ENCODE measurements at regions not wholly inside any gene's neighbourhood (a gene's known extent, or its start where the extent isn't known, plus 50 kb on each side); places are given as distances from the start of the nearest gene placed in this dataset.

DNA sequence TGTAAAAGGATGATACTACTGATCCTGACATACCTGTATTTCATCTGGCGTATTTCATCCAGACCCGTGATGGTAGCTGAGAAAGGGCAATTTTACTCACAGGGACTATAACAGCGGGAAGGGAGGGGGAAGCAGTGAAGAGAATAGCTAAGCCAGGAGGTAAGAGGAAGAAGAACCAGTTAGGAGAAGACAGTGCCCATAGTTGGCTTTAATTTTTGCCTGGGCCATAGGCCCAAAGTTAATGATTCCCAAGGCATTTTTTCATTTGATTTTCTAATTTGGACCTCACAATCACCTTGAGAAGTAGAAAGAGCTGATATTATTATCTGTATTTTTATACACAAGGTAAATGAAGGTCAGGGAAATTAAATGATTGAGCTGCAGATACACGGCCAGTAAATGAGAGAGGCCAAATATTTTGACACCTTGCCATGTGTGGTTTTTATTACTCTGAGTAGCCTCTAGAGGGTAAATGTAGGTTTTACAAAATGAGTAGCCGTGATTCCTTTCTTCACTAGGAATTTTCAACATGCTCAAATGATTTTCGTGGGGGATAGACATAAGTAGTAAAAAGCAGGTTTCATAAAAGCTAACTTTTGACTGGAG lies 382.2 kb downstream of the FUT8 start:
- no peak for DNase-seq (ENCODE audit: low read depth, low spot score)

DNA sequence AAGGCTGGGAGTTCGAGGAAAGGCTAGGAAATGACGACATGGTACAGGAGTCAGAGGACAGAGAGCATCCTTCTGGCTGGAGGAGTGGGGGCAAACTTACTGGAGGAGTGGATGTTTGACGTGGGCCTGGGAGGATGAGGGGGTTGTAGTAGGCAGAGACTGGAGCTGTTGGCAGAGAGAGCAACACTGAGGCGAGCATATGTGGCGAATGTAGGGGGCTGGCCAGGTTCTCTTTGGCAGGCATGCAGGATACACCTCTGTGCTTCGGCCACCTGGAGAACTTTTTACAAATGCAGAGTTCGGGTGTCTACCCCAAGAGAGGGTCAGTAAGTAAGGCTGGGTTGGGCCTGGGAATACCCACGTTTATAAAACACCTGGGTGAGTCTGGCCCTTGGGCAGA lies 385.7 kb downstream of the FUT8 start:
- no peak for DNase-seq (ENCODE audit: low read depth, low spot score)
- no peak overlapping the region for H3K27ac ChIP-seq

More for the DNA sequence above, 382.2 kb downstream of the FUT8 start:
- no peak overlapping the region for H3K27ac ChIP-seq

DNA sequence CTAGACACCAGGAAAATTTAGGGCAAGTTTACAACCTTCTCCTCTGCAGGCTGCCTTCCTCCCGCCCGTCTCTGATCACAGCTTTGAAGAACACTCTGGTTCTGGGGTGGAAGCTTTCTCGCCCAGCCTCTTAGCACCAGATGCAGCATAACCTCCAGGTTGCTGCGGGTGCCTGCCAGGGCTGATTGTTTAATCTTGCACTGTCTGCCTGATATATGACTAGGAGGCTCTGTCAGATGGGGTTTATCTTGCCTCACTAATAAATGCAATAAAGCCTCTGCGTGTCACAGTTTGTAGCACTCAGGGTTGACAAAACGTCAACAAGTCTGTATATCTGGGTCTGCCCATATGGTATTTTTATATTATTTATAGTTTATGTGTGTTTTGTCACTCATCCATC lies 388.2 kb downstream of the FUT8 start:
- DNase-seq (ENCODE audit: low read depth, low spot score), result no peak
- no peak overlapping the region for H3K27ac ChIP-seq

DNA sequence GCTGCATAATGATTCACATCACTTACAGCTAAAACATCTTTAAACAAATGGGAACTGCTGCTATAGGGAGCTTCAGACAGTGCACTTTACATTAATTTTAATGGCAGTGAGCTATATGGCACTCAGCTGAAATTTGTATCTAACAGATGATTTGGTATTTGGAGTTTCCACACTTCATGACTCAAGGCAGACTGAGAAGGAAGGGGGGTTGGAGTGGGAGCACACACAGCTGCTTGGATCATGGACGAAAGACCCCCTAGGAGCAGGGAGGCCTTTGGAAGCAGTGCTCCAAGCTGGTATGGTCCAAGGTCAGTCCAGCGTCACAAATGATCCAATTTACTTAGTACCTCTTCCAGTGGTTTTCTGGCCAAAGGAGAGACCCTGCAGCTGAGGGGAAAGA lies 389.7 kb downstream of the FUT8 start:
- no peak for DNase-seq (ENCODE audit: low read depth, low spot score)
- H3K27ac ChIP-seq, result no peak overlapping the region

DNA sequence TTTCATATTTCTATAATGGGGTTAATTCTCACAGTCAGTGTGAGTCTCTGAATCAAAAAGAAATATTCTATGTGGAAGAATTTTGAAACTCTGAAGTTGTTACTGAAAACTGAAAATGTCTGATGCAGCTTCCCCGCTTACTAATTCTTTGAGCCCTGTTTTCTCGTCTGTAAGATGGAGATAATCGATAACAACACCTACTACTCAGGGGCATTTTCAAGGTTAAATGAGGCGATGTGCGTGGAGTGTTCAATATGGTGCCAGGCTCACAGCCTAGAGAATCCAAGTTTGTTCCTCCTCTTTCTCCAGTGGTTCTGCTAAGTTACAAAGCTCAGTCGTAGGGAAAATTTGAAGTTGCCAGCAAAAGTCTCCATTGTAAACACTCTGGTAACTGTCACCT lies 391.4 kb downstream of the FUT8 start:
- no peak overlapping the region for H3K27ac ChIP-seq
- no peak for DNase-seq (ENCODE audit: low read depth, low spot score)

- H3K27ac ChIP-seq, result no peak overlapping the region
- DNase-seq (ENCODE audit: low read depth, low spot score), result no peak
Measured at GRCh38 chr14:65804439-65805112, 392.0 kb downstream of the FUT8 start.

- no peak for DNase-seq (ENCODE audit: low read depth, low spot score)
- H3K27ac ChIP-seq, result no peak overlapping the region
Measured at GRCh38 chr14:65805113-65805473, 392.6 kb downstream of the FUT8 start.

- DNase-seq (ENCODE audit: low read depth, low spot score), result no peak
- no peak overlapping the region for H3K27ac ChIP-seq
Measured at GRCh38 chr14:65808390-65808789, 395.9 kb downstream of the FUT8 start.

DNA sequence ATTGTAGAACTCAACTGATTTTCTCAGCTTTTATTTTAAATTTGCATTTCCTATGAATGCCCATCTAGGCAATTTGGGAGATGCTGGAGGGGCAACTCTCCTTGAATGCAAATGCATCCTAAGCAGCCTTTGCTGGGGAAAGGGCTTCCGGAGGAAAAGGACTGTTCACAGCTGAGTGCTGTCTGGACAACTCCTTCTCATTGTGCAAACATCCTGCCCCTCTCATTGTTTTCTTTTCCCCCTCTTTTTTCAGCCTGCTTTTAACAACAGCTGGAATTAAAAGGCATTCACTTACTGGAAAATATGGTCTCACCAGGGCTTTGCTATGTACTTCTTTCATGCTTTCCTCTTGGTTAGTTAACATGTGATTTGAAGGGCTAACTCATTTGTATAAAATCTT lies 397.8 kb downstream of the FUT8 start:
- no peak overlapping the region for H3K27ac ChIP-seq
- no peak for DNase-seq (ENCODE audit: low read depth, low spot score)

DNA sequence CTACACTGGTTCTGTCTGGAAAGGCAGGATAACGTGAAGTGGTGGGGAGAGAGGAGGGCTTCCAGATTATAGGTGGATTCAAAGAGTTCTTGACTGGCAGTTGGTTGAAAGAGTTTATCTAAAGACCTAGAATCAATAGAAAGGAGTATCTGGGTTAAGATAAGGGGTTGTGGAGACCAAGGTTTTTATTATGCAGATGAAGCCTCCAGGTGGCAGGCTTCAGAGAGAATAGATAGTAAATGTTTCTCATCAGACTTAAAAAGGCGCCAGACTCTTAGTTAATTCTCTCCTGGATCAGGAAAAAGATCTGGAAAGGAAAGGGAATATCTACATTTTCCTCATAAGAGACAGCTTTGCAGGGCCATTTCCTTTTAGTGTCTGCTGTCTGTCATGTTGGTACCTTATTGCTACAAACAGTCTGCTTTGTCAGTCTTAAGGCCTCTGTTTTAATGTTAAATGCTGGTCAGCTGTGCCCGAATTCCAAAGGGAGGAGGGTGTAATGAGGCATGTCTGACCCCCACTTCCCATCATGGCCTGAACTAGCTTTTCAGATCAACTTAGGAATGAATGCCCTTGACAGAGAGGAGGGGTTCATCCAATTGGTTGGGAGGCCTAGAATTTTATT lies 401.3 kb downstream of the FUT8 start:
- no peak overlapping the region for H3K27ac ChIP-seq
- no peak for DNase-seq (ENCODE audit: low read depth, low spot score)

GRCh38 chr14:65815127-65815526 lies 402.6 kb downstream of the FUT8 start:
- H3K27ac ChIP-seq, result no peak overlapping the region
- DNase-seq (ENCODE audit: low read depth, low spot score), result no peak

DNA sequence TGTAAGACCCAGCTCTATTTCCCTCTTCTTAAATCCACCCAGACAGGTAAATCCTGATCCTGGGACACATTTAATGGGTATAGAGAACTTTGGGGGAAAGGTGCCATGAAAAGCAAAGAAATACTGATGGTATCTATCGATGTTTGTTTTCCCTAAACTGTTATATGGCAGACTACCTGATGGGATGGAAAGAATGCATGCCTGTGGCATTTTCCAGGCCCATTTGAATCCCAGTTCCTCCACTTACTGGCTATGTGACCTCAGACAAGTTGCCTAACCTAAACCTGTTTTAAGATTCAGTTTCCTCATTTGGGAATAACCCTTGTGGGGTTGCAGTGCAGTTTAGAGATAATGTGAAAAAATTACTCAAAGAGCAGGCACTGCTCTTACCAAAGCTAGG lies 404.5 kb downstream of the FUT8 start:
- no peak overlapping the region for H3K27ac ChIP-seq
- no peak for DNase-seq (ENCODE audit: low read depth, low spot score)

DNA sequence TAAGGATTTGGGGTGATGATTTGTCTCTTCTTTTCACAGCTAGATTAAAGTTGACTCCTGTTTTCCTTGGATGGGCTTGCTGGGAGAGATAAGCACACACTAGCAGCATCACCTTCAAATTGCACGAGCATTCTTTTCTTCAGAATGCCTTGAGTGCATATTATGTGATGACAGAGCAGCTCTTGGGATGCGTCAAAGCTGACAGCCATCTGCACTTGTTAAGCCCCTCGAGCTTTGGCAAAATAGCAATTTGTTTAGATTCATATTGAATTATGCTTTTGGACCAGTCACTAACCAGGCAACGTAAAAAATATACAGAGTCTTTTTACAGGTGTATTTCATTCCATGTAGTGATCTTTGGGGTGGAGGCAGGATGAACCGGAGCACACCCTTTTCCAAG lies 407.0 kb downstream of the FUT8 start:
- DNase-seq (ENCODE audit: low read depth, low spot score), result no peak
- H3K27ac ChIP-seq, result no peak overlapping the region

DNA sequence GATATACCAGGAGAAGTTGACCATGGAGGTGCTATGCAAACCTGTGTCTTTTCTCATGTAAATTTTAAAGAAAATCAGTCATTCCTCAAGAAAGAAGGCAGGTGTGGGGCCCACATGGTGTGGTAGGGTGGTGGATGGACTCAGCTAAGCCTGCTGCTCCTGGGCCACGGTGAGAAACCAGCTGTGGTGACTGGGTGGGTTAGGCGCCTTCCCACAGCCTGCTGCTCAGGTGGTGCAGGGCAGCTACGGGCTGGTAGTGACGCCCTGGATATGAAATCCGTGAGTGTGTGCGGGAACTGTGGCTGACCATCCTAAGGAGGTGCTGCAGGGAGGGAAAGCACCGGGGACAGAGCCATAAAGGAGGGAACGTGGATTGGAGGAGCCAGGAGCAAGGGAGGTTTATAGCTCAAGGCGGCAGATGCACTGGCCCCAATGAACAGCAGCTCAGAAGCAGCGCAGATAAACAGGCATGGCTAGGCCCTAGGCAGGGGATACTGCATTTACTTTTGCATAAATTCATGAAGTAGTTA lies 408.8 kb downstream of the FUT8 start:
- DNase-seq (ENCODE audit: low read depth, low spot score), result no peak
- H3K27ac ChIP-seq, result no peak overlapping the region

DNA sequence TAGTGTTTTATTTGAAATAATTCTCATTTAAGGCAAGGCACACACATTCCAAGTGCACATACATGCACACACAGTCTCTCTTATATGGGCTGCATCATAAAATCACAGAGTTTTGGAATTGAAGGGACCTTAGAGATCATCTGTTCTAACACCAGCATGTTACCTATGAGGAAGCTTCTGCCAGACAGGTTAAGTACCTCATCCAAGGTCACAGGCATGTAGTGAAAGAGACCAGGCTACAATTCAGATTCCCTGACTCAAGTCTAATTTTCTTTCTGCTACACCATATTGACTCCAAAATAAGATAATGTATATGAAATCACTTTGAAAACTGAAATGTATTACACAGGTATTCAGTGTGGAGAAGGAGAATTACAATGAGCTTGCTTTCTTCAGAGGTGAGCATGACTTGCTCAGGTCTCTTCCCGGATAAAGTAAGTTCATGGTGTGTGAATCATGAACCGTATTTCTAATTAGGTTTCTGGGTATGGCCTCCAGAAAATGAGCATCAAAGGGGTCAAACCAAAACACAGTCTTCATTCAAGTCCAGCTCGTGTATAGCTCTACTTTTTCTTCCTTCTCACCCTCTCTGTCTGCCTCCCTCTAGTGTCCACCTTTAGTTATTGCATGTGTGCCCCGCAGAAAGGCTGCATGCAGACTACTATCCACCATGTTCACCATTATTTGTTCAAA lies 411.9 kb downstream of the FUT8 start:
- no peak overlapping the region for H3K27ac ChIP-seq
- no peak for DNase-seq (ENCODE audit: low read depth, low spot score)

DNA sequence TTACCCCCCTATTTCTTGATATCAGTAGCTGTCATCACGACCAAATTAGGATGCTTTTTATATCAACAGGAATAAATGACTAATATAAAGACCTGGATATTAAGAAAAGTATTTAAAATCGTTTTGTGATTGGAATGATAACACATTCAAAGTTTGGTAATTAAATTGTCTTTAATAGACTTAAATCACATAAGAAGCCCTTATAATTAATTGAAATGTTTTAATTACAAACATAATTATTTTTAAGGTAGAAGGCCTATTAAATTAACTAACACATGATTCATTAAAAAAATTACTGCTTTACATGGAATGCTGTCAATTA lies 412.4 kb downstream of the FUT8 start:
- DNase-seq (ENCODE audit: low read depth, low spot score), result no peak
- H3K27ac ChIP-seq, result no peak overlapping the region

DNA sequence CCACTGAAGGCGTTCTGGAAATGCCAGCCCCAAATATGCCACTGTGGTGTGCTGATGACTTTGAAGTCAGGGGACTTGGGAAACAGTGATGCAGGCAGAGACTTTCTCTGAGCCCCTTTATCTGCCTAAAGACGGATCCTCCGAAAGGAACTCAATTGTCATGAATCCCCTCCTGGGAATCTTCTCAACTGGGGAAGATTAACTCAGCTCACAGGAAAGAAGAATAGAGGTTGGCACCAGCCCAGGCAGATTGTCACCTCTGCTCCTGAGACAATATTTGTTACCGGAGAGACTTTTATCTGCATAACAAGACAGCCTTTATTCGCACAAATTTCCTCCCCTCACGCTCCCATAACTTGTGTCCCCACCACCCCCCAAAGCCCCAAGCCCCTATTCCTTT lies 414.4 kb downstream of the FUT8 start:
- H3K27ac ChIP-seq, result no peak overlapping the region
- DNase-seq (ENCODE audit: low read depth, low spot score), result no peak

GRCh38 chr14:65827520-65827919 lies 415.0 kb downstream of the FUT8 start:
- no peak overlapping the region for H3K27ac ChIP-seq
- no peak for DNase-seq (ENCODE audit: low read depth, low spot score)

GRCh38 chr14:65828396-65828795 lies 415.9 kb downstream of the FUT8 start:
- DNase-seq (ENCODE audit: low read depth, low spot score), result no peak
- H3K27ac ChIP-seq, result no peak overlapping the region

- no peak overlapping the region for H3K27ac ChIP-seq
- DNase-seq (ENCODE audit: low read depth, low spot score), result no peak
Measured at GRCh38 chr14:65832431-65833266, 420.1 kb downstream of the FUT8 start.

Measured in epithelial cell of prostate (primary cell).